HG03039 (cell line): ENCODE measurements at regions not wholly inside any gene's neighbourhood (a gene's known extent, or its start where the extent isn't known, plus 50 kb on each side); places are given as distances from the start of the nearest gene placed in this dataset.

ENCODE experiments used
- ATAC-seq: cut with Tn5 transposase; IDR thresholded peaks from one replicate; pipeline ENCODE4 v1.9.1; 2021; ENCODE audit warnings: mild to moderate bottlenecking, moderate library complexity; ENCODE audit not compliant: unreplicated experiment

GRCh38 chr2:220081171-220081570 lies 453.7 kb downstream of the SLC4A3 start:
- no peak for ATAC-seq

DNA sequence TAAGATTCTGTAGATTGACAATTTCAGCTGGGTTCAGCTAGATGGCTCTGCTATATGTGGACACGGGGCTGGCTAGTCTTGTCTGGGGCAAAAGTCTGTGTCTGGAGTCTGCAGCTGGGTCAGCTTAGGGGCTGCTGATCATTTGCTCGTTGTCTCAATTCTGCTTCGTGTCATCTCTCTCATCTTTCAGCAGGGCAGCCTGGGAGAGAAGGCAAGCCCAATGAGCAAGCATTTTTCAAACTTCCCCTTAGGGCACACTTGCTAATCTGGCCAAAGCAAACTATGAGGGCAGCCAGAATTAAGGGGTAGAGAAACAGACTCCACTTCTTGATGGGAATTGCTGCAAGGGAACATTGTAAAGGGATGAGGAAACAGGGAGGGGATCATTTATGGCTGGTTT lies 462.6 kb downstream of the SLC4A3 start:
- no peak for ATAC-seq

GRCh38 chr2:220096406-220096805 lies 469.0 kb downstream of the SLC4A3 start:
- ATAC-seq, result no peak

GRCh38 chr2:220101980-220102379 lies 474.6 kb downstream of the SLC4A3 start:
- no peak for ATAC-seq

DNA sequence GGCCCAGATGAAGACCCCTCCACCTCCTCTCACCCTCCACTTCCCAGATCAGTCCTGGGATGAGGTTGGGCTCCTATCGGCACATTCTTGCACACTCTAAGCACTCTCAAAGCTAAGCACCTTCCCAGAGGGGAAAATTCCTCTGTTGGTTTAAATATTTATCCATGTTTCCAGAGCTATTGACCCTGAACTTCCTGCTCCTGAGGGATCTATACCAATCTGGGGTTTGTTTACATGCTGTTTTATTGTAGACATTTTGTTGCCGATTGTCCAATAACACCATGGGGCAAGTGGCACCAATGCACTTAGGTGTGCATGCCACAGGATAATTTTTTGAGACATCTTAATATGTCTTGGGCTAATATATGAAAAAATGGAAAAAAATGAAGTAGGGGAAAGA lies 476.2 kb downstream of the SLC4A3 start:
- no peak for ATAC-seq

- no peak for ATAC-seq
These were observed 477.5 kb downstream of the SLC4A3 start for GRCh38 chr2:220104871-220105351.

- no peak for ATAC-seq
These were observed 478.6 kb downstream of the SLC4A3 start for GRCh38 chr2:220106065-220106464.

DNA sequence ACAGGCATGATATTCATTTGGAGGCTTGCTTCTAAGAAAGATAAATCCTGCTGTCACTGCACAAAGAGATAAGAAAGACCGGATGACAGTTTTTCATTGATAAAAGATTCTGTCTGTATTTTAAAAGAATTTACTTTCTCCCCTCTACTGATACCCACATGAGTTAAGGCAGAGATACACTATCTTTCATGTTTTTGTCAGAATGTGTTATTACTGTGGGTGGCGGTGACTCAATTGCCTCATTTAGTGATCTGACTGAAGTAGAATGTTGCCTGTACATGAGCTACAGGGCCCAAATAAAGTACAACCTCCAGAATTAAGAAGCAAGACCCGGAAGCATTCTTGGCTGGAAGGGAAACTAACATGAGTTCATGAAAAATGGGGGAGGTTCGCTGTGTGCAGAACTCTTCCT lies 480.0 kb downstream of the SLC4A3 start:
- no peak for ATAC-seq

DNA sequence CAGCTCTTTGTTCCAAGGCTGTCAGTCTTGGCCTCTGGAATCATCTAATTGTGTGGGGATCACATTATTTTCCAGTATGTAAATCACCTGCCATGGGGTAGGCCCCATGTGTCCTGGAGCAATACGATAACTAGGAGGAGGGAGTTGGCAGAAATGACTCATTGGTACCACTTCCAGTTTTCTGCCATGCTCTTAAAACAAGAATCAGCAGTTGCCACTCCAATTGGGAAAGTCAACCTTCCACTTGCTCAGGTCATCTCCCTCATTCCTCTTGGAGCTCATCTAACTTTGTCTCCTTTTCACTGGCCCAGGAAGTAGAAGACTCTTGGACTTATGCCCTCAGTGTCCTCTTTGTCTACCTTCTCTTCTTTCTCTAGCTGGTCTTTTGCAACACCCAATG lies 487.0 kb downstream of the SLC4A3 start:
- ATAC-seq, result no peak

DNA sequence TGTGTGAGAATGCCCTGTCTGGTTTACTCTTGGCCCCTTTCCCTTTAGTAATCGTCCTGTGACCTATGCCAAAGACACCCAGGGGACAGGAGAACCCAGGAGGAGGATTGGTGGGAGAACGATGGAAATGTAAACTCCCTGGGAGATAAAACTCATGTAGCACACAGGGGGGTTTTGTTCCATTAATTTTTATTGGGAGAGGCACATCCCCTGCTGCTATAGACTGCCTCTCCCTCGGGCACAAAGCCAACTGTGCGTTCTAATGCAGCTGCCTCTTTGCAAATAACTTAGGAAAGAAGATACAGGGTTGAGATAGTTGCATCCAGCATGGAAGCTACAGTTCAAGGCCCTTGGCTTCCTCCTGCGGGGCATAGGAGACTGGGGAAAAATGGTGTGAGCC lies 489.6 kb downstream of the SLC4A3 start:
- ATAC-seq, result no peak

GRCh38 chr2:220120041-220120440 lies 492.6 kb downstream of the SLC4A3 start:
- ATAC-seq, result no peak

DNA sequence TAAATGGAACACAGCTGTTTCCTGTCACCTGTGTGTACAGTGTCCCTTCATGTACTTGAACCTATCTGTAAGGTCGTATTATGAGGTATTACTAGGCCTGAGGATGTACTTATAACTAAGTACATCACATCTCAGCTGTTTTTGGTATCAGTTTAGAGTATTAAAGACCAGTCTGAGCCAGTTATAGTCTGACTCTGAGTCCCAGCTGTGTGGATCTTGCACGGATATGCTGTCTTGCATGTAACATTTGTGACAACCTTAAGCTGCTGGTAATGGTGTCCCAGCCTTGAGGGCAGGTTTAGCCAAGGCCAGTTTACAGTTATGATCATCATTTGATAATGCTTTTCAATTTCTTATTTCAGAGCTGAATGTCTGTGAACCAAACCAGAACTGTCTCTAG lies 496.3 kb downstream of the SLC4A3 start:
- no peak for ATAC-seq

- no peak for ATAC-seq
These were observed 498.1 kb downstream of the SLC4A3 start for GRCh38 chr2:220125551-220125950.

DNA sequence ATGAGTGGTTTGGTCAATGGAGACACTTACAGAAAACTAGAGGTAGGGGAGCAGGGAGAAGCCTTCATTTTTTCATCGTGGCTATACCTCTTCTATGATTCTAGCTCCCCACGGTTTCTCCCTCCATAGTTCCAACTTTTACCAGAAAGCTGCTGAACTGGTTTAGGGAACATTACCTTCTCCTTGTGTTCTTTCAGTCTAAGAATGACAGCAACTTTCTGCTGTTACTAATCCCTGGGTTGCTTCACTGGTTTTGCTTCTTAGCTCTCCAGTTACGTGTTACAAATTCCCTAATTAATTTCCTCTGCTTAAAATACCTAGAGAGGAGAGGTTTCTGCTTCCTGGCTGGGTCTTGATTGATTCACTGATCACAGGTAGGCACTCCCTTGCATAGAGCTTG lies 499.9 kb downstream of the SLC4A3 start:
- ATAC-seq, result no peak

DNA sequence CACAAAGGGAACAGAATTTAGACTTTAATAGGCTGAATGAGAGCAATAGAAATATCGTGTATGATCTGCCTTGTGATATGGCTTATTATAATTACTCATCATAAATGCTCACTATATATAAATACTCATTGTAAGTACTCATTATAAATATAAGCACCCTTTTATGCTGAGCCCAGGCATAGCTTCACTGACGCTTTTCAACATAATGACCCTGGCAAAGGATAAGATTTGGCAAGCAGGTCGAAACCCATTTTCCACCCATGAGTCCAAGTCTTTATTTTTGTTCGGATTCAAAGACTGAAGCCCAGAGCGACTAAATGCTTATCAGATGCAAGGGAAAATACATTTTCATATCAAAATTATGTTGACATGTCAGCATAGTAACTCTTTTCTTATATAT lies 500.4 kb downstream of the SLC4A3 start:
- no peak for ATAC-seq

GRCh38 chr2:220129391-220129790 lies 502.0 kb downstream of the SLC4A3 start:
- ATAC-seq, result no peak

- no peak for ATAC-seq
These were observed 507.5 kb downstream of the SLC4A3 start for GRCh38 chr2:220134756-220135534.

DNA sequence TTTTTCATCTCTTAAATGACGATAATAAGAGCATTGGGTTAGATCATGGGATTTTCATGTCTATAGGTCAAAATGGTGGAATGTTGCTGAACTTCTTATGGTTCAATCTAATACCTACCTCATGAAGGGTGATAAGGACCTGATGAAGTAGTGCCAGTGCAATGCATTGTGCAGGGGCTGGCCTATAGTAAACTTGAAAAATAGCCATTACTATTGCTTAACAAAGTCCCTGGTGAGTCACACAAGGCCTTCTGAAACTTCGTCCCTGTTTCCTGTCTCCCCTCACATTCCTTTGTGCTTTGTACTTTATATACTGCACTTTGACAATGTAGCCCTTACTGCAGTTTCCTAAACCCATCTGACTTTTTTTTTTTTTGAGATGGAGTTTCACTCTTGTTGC lies 515.9 kb downstream of the SLC4A3 start:
- no peak for ATAC-seq

- ATAC-seq, result no peak
These were observed 517.0 kb downstream of the SLC4A3 start for GRCh38 chr2:220144411-220144810.

DNA sequence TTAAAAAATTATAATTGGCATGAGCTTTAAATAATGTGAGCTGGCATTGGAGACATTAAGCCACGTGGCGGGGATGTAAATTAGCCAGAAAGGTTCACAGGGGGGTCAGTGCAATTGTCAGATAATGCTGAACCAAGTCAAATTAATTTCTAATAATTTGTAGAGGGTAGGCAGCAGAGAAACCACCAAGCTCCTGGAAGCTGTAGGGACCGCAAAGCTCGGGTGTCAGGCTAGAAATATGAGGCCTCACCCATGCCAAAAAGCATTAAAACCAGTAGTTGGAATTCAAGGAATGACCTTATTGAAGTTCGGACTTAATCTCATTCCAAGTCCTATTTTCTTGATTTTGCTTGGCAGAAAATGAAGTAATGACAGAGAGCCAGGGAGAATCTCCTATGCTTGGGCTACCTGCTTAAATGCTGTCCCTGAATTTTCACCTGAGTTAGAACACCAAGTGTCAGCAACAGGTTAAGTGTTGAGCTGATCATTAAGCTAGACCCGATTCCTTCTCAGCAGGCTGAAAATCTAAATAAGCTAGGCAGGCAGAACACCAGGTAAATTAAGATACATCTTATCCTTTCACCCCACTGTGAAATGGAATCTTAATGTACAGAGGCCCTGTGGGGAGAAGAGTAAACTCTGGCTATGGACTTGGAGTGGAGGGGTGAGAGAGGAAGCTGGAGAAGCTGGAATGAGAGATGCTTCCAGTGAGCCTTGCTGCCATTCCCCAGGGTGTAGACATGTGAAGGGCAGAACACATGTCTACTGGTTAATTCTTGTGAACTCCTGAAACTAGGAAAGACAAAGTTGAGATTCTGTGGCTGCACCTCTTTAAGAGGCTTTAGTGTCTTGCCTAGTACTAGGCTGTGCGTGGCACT lies 520.0 kb downstream of the SLC4A3 start:
- no peak for ATAC-seq

- ATAC-seq, result no peak
These were observed 521.2 kb downstream of the SLC4A3 start for GRCh38 chr2:220148471-220149248.
